ENCODE measurements at regions not wholly inside any gene's neighbourhood (a gene's known extent, or its start where the extent isn't known, plus 50 kb on each side); places are given as distances from the start of the nearest gene placed in this dataset.

DNA sequence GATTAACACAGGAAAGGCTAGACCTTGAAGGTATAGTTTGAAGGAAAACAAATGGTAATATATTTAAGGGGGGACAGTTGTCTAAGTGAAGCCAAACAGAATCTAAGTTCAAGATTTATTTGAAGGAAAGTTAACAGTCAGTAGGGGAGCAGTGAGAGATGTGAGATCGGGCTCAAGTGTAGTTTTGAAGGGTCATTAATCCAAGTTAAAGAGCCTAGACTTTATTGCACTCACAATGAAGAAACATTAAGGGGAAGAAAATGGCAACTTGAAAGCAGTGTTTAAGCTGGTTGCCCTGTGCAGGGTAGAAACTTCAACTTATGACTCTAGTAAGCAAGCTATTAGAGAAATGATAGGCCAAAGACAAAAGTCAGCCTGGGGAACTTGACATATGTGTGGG lies 1952.2 kb downstream of the PCDH7 start:
- TF ChIP-seq, protein P1, sequence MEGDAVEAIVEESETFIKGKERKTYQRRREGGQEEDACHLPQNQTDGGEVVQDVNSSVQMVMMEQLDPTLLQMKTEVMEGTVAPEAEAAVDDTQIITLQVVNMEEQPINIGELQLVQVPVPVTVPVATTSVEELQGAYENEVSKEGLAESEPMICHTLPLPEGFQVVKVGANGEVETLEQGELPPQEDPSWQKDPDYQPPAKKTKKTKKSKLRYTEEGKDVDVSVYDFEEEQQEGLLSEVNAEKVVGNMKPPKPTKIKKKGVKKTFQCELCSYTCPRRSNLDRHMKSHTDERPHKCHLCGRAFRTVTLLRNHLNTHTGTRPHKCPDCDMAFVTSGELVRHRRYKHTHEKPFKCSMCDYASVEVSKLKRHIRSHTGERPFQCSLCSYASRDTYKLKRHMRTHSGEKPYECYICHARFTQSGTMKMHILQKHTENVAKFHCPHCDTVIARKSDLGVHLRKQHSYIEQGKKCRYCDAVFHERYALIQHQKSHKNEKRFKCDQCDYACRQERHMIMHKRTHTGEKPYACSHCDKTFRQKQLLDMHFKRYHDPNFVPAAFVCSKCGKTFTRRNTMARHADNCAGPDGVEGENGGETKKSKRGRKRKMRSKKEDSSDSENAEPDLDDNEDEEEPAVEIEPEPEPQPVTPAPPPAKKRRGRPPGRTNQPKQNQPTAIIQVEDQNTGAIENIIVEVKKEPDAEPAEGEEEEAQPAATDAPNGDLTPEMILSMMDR (conservative IDR thresholded peaks at IDR 0.05 in 1 of 2, IDR thresholded peaks at IDR 0.05 in 1 of 2; ENCODE audit: low read depth in 1 of 2, low read length in 2 of 2), result no peak
- no peak for TF ChIP-seq EZH2 (IDR thresholded peaks at IDR 0.05; ENCODE audit: low read length, missing control alignments)

All from fibroblast of lung (primary cell).